Testis (tissue), 2 donors: ENCODE measurements at regions not wholly inside any gene's neighbourhood (a gene's known extent, or its start where the extent isn't known, plus 50 kb on each side); places are given as distances from the start of the nearest gene placed in this dataset.

Source experiments
- DNase-seq: peaks from one replicate; pipeline ENCODE4 v3.0.0-alpha.2; 2019
- H3K27ac ChIP-seq, 2 donors: fragments of 200-600 bp; sonication (generic); one replicate each; pipeline ENCODE4 v1.5.1; 2019
- H3K27me3 ChIP-seq: fragments of 200-600 bp; sonication (generic); one replicate; pipeline ENCODE4 v1.5.1; 2019
- H3K36me3 ChIP-seq: fragments of 200-600 bp; sonication (generic); one replicate; pipeline ENCODE4 v1.5.1; 2017; ENCODE audit warnings: low read depth; ENCODE audit errors: missing control alignments
- H3K4me1 ChIP-seq: fragments of 200-600 bp; sonication (generic); one replicate; pipeline ENCODE4 v1.5.1; 2019
- H3K4me3 ChIP-seq, 2 donors: fragments of 200-600 bp; sonication (generic); one replicate each; pipeline ENCODE4 v1.5.1; 2017 to 2019
- H3K9me3 ChIP-seq: fragments of 200-600 bp; sonication (generic); one replicate; pipeline ENCODE4 v1.5.1; 2017
- POLR2A ChIP-seq: fragments of 450-650 bp; IDR thresholded peaks from one replicate; pipeline ENCODE4 v1.6.1; 2017; ENCODE audit warnings: antibody characterized with exemption, mild to moderate bottlenecking, moderate library complexity
- WGBS, 2 donors: methylation state at CpG; one replicate each; pipeline ENCODE4 v1.1.5; 2018; 5-methylcytosine and 5-hydroxymethylcytosine counted together
- intact Hi-C: fragments of 100-400 bp; cut with DNase I; formaldehyde crosslinking; loops from one replicate; pipeline ENCODE4 v1.15.1; 2023; ENCODE audit warnings: low total_unique reads
- TF ChIP-seq, protein P1 (sequence below), 3 experiments: fragments of 450-650 bp in 2 of 3; fragments of 200-600 bp in 1 of 3; sonication (generic) in 1 of 3; IDR thresholded peaks; one replicate each; pipeline ENCODE4 v1.5.1; 2016 to 2019; ENCODE audit warnings: antibody characterized with exemption in 3 of 3, mild to moderate bottlenecking in 2 of 3, moderate library complexity in 1 of 3

GRCh38 chr22:23513705-23514104 lies 66.4 kb downstream of the IGLL1 start:
- Histone ChIP-seq H3K9me3 (no peaks in the 10 kb centered on the region), H3K4me1 (peaks cover 5% of the 10 kb centered on the region), H3K27me3 (no peaks in the 10 kb centered on the region), H3K27ac (no peak overlapping the region), H3K4me3 (no peak overlapping the region), H3K36me3 (no peaks in the 10 kb centered on the region)
- WGBS, 2 donors: 90 to 94% methylated on average over 3 to 7 of the region's 7 CpGs
- no peak for DNase-seq
- TF ChIP-seq, protein P1, sequence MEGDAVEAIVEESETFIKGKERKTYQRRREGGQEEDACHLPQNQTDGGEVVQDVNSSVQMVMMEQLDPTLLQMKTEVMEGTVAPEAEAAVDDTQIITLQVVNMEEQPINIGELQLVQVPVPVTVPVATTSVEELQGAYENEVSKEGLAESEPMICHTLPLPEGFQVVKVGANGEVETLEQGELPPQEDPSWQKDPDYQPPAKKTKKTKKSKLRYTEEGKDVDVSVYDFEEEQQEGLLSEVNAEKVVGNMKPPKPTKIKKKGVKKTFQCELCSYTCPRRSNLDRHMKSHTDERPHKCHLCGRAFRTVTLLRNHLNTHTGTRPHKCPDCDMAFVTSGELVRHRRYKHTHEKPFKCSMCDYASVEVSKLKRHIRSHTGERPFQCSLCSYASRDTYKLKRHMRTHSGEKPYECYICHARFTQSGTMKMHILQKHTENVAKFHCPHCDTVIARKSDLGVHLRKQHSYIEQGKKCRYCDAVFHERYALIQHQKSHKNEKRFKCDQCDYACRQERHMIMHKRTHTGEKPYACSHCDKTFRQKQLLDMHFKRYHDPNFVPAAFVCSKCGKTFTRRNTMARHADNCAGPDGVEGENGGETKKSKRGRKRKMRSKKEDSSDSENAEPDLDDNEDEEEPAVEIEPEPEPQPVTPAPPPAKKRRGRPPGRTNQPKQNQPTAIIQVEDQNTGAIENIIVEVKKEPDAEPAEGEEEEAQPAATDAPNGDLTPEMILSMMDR (IDR thresholded peaks at IDR 0.05): no peak
- TF ChIP-seq POLR2A: no peak
- intact Hi-C loops: no loop called here

DNA sequence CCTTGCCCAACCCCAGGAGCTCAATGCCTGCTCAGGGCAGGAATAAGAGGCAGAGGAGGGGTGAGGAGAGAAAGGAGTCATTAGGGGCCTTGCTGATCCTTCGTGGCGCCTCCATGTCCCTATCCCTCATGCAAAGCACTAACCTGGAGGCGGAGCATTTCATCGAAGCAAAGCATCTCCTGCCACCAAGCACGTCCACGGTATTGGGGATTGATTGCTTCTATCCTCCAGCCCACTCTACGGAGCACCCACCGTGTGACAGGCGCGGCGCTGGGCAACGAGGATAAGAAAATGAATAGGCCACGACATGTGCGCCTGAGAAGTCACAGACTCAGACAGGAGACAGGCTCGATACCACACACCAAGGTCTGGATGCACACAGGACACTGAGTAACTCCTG lies 67.0 kb downstream of the IGLL1 start:
- no peak for DNase-seq
- 91 to 94% methylated on average over 15 of the region's 15 CpGs for WGBS, 2 donors
- intact Hi-C loops: no loop called here
- Histone ChIP-seq H3K27me3 (no peaks in the 10 kb centered on the region), H3K36me3 (no peaks in the 10 kb centered on the region), H3K9me3 (no peaks in the 10 kb centered on the region), H3K4me3 (no peak overlapping the region), H3K4me1 (no peaks in the 10 kb centered on the region), H3K27ac (no peak overlapping the region)
- no peak for TF ChIP-seq POLR2A
- TF ChIP-seq, protein P1 (IDR thresholded peaks at IDR 0.05): no peak

DNA sequence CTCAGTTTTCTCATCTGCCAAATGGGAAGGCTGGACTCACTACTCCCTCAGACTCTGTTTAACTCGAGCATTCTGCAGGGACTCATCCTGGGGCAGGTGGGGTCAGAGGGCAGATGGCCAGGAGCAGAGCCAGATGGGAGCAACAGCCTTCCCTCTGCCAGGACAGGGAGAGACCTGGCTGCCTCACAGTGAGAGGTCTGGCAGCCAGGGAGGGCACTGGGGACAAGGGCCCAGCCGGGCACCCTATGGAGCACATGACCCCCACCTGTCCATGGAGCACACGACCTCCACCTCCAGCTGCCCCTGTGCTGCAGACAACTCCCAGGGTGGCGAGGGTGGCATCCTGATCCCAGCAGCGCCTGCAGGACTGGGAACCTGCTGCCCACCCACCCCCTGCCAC lies 67.4 kb downstream of the IGLL1 start:
- H3K9me3 ChIP-seq: no peaks in the 10 kb centered on the region
- no peaks in the 10 kb centered on the region for H3K4me1 ChIP-seq
- intact Hi-C loops: no loop called here
- TF ChIP-seq POLR2A: no peak
- TF ChIP-seq, protein P1 (IDR thresholded peaks at IDR 0.05): no peak
- no peaks in the 10 kb centered on the region for H3K36me3 ChIP-seq
- DNase-seq: no peak
- H3K27me3 ChIP-seq: no peaks in the 10 kb centered on the region
- WGBS, 2 donors: 82% methylated on average over 4 of the region's 5 CpGs; no CpG with 5 or more reads in 1 of the 2 donors
- H3K27ac ChIP-seq: no peak overlapping the region
- H3K4me3 ChIP-seq: no peak overlapping the region

DNA sequence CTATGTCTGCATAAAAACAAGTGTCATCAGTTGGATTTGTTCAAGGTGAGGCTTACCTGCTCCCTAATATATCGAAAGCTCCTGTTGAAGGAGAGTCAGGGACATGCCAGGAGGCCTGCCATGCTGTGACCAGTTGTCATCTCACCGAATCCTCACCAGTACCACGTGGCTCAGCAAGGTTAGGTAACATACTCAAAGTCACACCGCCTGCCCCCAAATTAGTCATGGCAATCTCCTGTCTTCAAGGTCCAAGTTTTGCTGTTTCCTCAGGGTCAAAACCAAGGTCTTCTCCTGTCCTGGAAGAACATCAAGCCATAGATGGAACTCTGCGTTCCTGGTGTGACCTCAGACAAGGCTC lies 67.8 kb downstream of the IGLL1 start:
- TF ChIP-seq, protein P1 (IDR thresholded peaks at IDR 0.05): no peak
- no peak for TF ChIP-seq POLR2A
- Histone ChIP-seq H3K36me3 (no peaks in the 10 kb centered on the region), H3K9me3 (no peaks in the 10 kb centered on the region), H3K4me3 (no peak overlapping the region), H3K27ac (no peak overlapping the region), H3K27me3 (no peaks in the 10 kb centered on the region), H3K4me1 (no peaks in the 10 kb centered on the region)
- WGBS, 2 donors: 81 to 91% methylated on average over 5 of the region's 5 CpGs
- intact Hi-C loops: no loop called here
- no peak for DNase-seq

DNA sequence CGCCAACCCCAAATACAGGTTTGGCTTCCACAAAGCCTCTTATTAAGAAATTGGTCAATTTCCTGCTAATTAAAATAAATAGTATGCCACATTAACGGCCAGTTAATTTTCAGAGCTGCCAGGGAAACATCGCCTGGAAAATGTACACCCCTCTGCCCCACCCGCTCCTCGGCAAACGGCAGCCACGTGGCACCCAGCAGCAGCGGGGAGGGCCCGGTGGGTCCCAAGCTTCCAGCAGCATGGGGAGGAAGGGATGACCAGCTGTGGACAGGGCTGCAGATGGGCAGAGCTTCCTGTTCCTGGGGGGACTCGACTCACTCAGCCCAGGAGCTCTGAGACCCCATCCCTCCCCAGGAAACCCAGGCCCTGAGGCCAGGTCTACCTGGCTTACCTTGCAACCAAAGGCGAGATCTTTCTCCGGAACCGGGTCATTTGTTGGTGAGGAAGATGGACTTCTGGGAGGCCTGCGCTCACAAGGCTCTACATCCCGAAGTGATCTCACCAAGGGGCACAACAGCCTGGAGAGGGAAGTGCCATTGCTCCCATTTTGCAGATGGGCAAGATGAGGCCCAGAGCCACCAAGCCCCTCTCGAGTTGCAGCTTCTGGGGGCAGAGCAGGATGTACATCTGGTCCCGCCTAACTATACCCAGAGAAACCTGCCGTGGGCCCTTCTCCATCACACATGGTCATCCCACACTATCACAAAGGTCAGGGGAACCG lies 68.3 kb downstream of the IGLL1 start:
- Histone ChIP-seq H3K27me3 (no peaks in the 10 kb centered on the region), H3K4me3 (no peak overlapping the region), H3K36me3 (no peaks in the 10 kb centered on the region), H3K27ac (no peak overlapping the region), H3K9me3 (no peaks in the 10 kb centered on the region), H3K4me1 (no peaks in the 10 kb centered on the region)
- TF ChIP-seq, protein P1 (IDR thresholded peaks at IDR 0.05): no peak
- no peak for TF ChIP-seq POLR2A
- WGBS, 2 donors: 56 to 59% methylated on average over 11 to 19 of the region's 19 CpGs
- intact Hi-C loops: no loop called here
- no peak for DNase-seq
